Loucy (cell line): ENCODE measurements at regions not wholly inside any gene's neighbourhood (a gene's known extent, or its start where the extent isn't known, plus 50 kb on each side); places are given as distances from the start of the nearest gene placed in this dataset.

Experiments
- H2AFZ ChIP-seq: fragments of 200-600 bp; sonication (generic); 2 replicates; pipeline ENCODE4 v1.6.0; 2016; ENCODE audit warnings: antibody characterized with exemption, mild to moderate bottlenecking, low read length, moderate library complexity
- H3F3A ChIP-seq: fragments of 200-600 bp; 2 replicates; pipeline ENCODE4 v1.6.0; 2016; ENCODE audit warnings: antibody characterized with exemption, low read depth, mild to moderate bottlenecking
- H3K27me3 ChIP-seq: fragments of 200-600 bp; sonication (generic); 2 replicates; pipeline ENCODE4 v1.6.1; 2014; ENCODE audit warnings: low read length, mild to moderate bottlenecking; ENCODE audit not compliant: insufficient read depth, poor library complexity, severe bottlenecking
- H3K36me3 ChIP-seq: fragments of 200-600 bp; sonication (generic); 2 replicates; pipeline ENCODE4 v1.6.1; 2016; ENCODE audit warnings: low read length; ENCODE audit not compliant: insufficient read depth
- H3K4me1 ChIP-seq: fragments of 200-600 bp; sonication (generic); 2 replicates; pipeline ENCODE4 v1.5.1; 2014; ENCODE audit warnings: low read length, mild to moderate bottlenecking; ENCODE audit not compliant: insufficient read depth, poor library complexity, severe bottlenecking
- H3K4me2 ChIP-seq: fragments of 200-600 bp; sonication (generic); 2 replicates; pipeline ENCODE4 v1.6.0; 2014; ENCODE audit warnings: antibody characterized with exemption, low read length, low read depth, mild to moderate bottlenecking; ENCODE audit not compliant: poor library complexity, severe bottlenecking
- H3K4me3 ChIP-seq: fragments of 200-600 bp; sonication (generic); 2 replicates; pipeline ENCODE4 v1.5.1; 2014; ENCODE audit warnings: low read length, mild to moderate bottlenecking, mixed read lengths; ENCODE audit not compliant: poor library complexity, severe bottlenecking
- H3K79me2 ChIP-seq: fragments of 200-600 bp; sonication (generic); 2 replicates; pipeline ENCODE4 v1.6.1; 2014; ENCODE audit warnings: low read length; ENCODE audit not compliant: insufficient read depth
- H3K9ac ChIP-seq: fragments of 200-600 bp; sonication (generic); 2 replicates; pipeline ENCODE4 v1.6.0; 2014; ENCODE audit warnings: mild to moderate bottlenecking, low read depth, low read length, moderate library complexity; ENCODE audit not compliant: poor library complexity, severe bottlenecking
- H3K9me2 ChIP-seq: fragments of 200-600 bp; sonication (generic); replicated peaks from 2 replicates; pipeline ENCODE4 v1.6.1; 2016; ENCODE audit warnings: low read depth, low read length, mixed read lengths
- H3K9me3 ChIP-seq: fragments of 200-600 bp; sonication (generic); 2 replicates; pipeline ENCODE4 v1.6.1; 2014; ENCODE audit warnings: mild to moderate bottlenecking, antibody characterized with exemption, low read length, low read depth; ENCODE audit not compliant: insufficient read depth
- H4K20me1 ChIP-seq: fragments of 200-600 bp; sonication (generic); 2 replicates; pipeline ENCODE4 v1.6.0; 2014; ENCODE audit warnings: antibody characterized with exemption, low read length, mild to moderate bottlenecking; ENCODE audit not compliant: insufficient read depth, poor library complexity, severe bottlenecking
- CTCF ChIP-seq: fragments of 200-600 bp; sonication (generic); conservative IDR thresholded peaks from 2 replicates; pipeline ENCODE4 v1.5.1; 2014; ENCODE audit warnings: mild to moderate bottlenecking, antibody characterized with exemption, low read length
- EZH2phosphoT487 ChIP-seq: fragments of 200-600 bp; IDR thresholded peaks from 2 replicates; pipeline ENCODE4 v1.6.1; 2018; ENCODE audit warnings: antibody characterized with exemption, mild to moderate bottlenecking, moderate library complexity, borderline replicate concordance

DNA sequence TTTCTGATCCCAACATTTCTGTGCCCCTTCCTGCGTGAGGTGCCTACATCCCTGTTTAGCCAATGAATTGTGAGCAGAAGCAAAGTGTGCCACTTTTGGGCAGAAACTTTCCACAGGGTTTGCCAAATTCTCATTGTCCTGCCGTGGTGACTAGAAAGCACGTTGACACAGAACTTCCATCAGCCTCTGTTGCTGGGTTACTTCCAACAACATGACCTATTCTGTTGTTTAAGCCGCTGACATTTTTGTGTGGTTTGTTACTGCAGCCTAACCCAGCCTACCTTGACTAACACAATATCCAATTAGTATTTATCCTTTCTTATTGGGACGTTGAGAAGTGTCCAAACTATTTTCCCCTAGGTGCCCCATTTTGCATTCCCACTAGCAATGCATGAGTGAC lies 136.8 kb downstream of the URB2 start:
- H3K9me2 ChIP-seq = no peaks in the 10 kb centered on the region

DNA sequence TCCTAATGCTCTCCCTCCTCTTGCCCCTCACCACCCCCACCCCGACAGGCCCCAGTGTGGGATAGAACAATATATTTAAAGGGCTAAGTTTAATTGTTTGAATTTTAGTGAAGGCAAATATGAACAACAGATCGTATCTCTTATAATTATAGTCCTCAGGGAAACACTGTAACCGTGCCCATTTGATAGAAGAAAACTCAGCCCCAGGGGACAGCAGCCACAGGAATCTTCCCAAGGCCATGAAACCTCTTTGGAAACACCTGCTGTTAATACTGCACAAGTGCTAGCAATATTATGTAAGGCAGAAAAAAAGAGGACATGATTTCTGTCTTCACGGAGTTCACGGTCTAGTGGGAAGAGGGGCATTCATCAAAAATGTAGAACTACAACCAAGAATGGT lies 142.2 kb downstream of the URB2 start:
- no peak overlapping the region for H3K4me2 ChIP-seq
- H3F3A ChIP-seq = no peaks in the 10 kb centered on the region
- no peaks in the 10 kb centered on the region for H3K4me1 ChIP-seq
- TF ChIP-seq EZH2phosphoT487 (no peak), CTCF (no peak)
- H3K79me2 ChIP-seq = no peaks in the 10 kb centered on the region
- no peaks in the 10 kb centered on the region for H3K36me3 ChIP-seq
- no peaks in the 10 kb centered on the region for H3K9me2 ChIP-seq
- H4K20me1 ChIP-seq = no peaks in the 10 kb centered on the region
- no peak overlapping the region for H2AFZ ChIP-seq
- H3K4me3 ChIP-seq = no peak overlapping the region
- H3K9me3 ChIP-seq = no peaks in the 10 kb centered on the region
- H3K9ac ChIP-seq = no peak overlapping the region
- H3K27me3 ChIP-seq = no peaks in the 10 kb centered on the region

More for the DNA sequence above, 136.8 kb downstream of the URB2 start:
- Histone ChIP-seq H3F3A (no peaks in the 10 kb centered on the region), H3K4me1 (no peaks in the 10 kb centered on the region), H3K36me3 (no peaks in the 10 kb centered on the region), H3K4me3 (no peak overlapping the region), H2AFZ (no peak overlapping the region), H3K9ac (no peak overlapping the region), H3K4me2 (no peak overlapping the region), H3K27me3 (no peaks in the 10 kb centered on the region), H4K20me1 (no peaks in the 10 kb centered on the region), H3K9me3 (no peaks in the 10 kb centered on the region), H3K79me2 (no peaks in the 10 kb centered on the region)
- TF ChIP-seq CTCF (no peak), EZH2phosphoT487 (no peak)

- no peak for TF ChIP-seq EZH2phosphoT487
- no peak for TF ChIP-seq CTCF
- H3F3A ChIP-seq = no peaks in the 10 kb centered on the region
Measured at GRCh38 chr1:229769006-229769405, 143.0 kb downstream of the URB2 start.

More at GRCh38 chr1:229769006-229769405, 143.0 kb downstream of the URB2 start:
- H4K20me1 ChIP-seq = no peaks in the 10 kb centered on the region
- no peak overlapping the region for H2AFZ ChIP-seq
- H3K36me3 ChIP-seq = no peaks in the 10 kb centered on the region
- H3K79me2 ChIP-seq = no peaks in the 10 kb centered on the region
- no peaks in the 10 kb centered on the region for H3K9me2 ChIP-seq
- no peaks in the 10 kb centered on the region for H3K4me1 ChIP-seq
- no peak overlapping the region for H3K4me3 ChIP-seq
- no peak overlapping the region for H3K9ac ChIP-seq
- H3K27me3 ChIP-seq = no peaks in the 10 kb centered on the region
- no peak overlapping the region for H3K4me2 ChIP-seq
- no peaks in the 10 kb centered on the region for H3K9me3 ChIP-seq
